Ishikawa (cell line): ENCODE measurements at regions not wholly inside any gene's neighbourhood (a gene's known extent, or its start where the extent isn't known, plus 50 kb on each side); places are given as distances from the start of the nearest gene placed in this dataset.

ENCODE experiments used
- CEBPB ChIP-seq: IDR thresholded peaks from 2 replicates; pipeline ENCODE4 v1.6.1; 2012
- CREB1 ChIP-seq: IDR thresholded peaks from 2 replicates; pipeline ENCODE4 v1.6.1; 2012; ENCODE audit warnings: low read depth
- EGR1 ChIP-seq: IDR thresholded peaks from 2 replicates; pipeline ENCODE4 v1.6.1; 2012
- EP300 ChIP-seq: IDR thresholded peaks from 2 replicates; pipeline ENCODE4 v1.6.1; 2012; ENCODE audit warnings: borderline replicate concordance
- FOXM1 ChIP-seq: IDR thresholded peaks from 2 replicates; pipeline ENCODE4 v1.6.1; 2012; ENCODE audit warnings: low read depth, borderline replicate concordance
- RAD21 ChIP-seq: IDR thresholded peaks from 2 replicates; pipeline ENCODE4 v1.6.1; 2012; ENCODE audit warnings: low read depth
- TAF1 ChIP-seq: IDR thresholded peaks from 2 replicates; pipeline ENCODE4 v1.6.1; 2012; ENCODE audit warnings: low read depth, mild to moderate bottlenecking
- YY1 ChIP-seq: IDR thresholded peaks from 2 replicates; pipeline ENCODE4 v1.6.1; 2012; ENCODE audit warnings: low read depth
- ZBTB7A ChIP-seq: IDR thresholded peaks from 2 replicates; pipeline ENCODE4 v1.6.1; 2012; ENCODE audit warnings: low read depth
- TF ChIP-seq, protein P1 (sequence below): IDR thresholded peaks from 2 replicates; pipeline ENCODE4 v1.6.1; 2012

DNA sequence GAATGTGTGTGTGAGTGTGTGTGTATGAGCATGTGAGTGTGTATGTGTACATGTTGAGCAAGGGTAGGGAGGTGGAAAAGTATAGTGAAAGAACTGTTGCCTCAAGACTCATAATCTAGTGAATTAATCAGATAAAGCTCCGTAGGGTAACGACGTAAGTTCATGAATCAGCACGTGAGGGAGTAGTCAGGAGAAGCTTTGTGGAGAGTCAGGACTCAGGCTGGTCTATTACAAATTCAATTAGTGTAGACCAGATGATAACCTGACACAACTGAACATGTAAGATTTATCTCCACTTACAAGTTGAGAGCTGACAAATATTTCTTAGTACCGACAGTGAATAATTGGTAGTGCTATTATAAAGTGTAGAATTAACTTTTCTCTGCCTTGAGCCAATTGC is 194.5 kb downstream of the RAD51AP2 start:
- TF ChIP-seq EP300 (no peak), CREB1 (no peak), RAD21 (no peak), FOXM1 (no peak), EGR1 (no peak), YY1 (no peak), TAF1 (no peak), ZBTB7A (no peak), CEBPB (no peak)
- TF ChIP-seq, protein P1, sequence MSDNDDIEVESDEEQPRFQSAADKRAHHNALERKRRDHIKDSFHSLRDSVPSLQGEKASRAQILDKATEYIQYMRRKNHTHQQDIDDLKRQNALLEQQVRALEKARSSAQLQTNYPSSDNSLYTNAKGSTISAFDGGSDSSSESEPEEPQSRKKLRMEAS = no peak
